Neural progenitor cell (in vitro differentiated cells): ENCODE measurements at regions not wholly inside any gene's neighbourhood (a gene's known extent, or its start where the extent isn't known, plus 50 kb on each side); places are given as distances from the start of the nearest gene placed in this dataset.

Experiments used
- EZH2 ChIP-seq: fragments of 200-600 bp; sonication (generic); IDR thresholded peaks from 2 replicates; pipeline ENCODE4 v1.6.1; 2017; ENCODE audit warnings: antibody characterized with exemption, mild to moderate bottlenecking, moderate library complexity
- EZH2phosphoT487 ChIP-seq: fragments of 200-600 bp; sonication (generic); IDR thresholded peaks from 2 replicates; pipeline ENCODE4 v1.6.1; 2017; ENCODE audit warnings: antibody characterized with exemption
- TF ChIP-seq, protein P1 (sequence below): fragments of 200-600 bp; sonication (generic); IDR thresholded peaks from 2 replicates; pipeline ENCODE4 v1.5.1; 2017; ENCODE audit warnings: antibody characterized with exemption, mild to moderate bottlenecking

GRCh38 chr16:22638393-22639206 lies 127.9 kb downstream of the NPIPB5 start:
- TF ChIP-seq, protein P1, sequence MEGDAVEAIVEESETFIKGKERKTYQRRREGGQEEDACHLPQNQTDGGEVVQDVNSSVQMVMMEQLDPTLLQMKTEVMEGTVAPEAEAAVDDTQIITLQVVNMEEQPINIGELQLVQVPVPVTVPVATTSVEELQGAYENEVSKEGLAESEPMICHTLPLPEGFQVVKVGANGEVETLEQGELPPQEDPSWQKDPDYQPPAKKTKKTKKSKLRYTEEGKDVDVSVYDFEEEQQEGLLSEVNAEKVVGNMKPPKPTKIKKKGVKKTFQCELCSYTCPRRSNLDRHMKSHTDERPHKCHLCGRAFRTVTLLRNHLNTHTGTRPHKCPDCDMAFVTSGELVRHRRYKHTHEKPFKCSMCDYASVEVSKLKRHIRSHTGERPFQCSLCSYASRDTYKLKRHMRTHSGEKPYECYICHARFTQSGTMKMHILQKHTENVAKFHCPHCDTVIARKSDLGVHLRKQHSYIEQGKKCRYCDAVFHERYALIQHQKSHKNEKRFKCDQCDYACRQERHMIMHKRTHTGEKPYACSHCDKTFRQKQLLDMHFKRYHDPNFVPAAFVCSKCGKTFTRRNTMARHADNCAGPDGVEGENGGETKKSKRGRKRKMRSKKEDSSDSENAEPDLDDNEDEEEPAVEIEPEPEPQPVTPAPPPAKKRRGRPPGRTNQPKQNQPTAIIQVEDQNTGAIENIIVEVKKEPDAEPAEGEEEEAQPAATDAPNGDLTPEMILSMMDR, result no peak
- TF ChIP-seq EZH2 (no peak), EZH2phosphoT487 (no peak)
